ENCODE measurements at regions not wholly inside any gene's neighbourhood (a gene's known extent, or its start where the extent isn't known, plus 50 kb on each side); places are given as distances from the start of the nearest gene placed in this dataset.

DNA sequence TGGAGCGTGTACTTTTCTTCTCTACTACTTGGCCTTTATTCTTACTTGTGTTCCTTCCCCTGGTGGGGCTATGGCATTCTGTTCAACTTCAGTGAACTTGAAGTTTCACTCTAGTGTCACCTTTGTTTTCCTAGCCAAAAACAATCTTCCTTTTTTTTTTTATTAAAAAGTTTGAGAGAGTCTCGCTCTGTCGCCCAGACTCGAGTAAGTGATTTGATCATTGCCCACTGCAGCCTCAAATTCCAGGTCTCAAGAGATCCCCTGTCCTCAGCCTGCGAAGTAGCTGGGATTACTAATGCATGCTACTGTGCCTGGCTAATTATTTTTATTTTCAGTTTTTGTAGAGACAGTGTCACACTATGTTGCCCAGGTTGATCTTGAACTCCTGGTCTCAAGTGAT is 124.8 kb downstream of the SST start (continued):
- TF ChIP-seq, protein P1, sequence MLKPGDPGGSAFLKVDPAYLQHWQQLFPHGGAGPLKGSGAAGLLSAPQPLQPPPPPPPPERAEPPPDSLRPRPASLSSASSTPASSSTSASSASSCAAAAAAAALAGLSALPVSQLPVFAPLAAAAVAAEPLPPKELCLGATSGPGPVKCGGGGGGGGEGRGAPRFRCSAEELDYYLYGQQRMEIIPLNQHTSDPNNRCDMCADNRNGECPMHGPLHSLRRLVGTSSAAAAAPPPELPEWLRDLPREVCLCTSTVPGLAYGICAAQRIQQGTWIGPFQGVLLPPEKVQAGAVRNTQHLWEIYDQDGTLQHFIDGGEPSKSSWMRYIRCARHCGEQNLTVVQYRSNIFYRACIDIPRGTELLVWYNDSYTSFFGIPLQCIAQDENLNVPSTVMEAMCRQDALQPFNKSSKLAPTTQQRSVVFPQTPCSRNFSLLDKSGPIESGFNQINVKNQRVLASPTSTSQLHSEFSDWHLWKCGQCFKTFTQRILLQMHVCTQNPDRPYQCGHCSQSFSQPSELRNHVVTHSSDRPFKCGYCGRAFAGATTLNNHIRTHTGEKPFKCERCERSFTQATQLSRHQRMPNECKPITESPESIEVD (tag by site-specific recombination; IDR thresholded peaks at IDR 0.05), result no peak
- TF ChIP-seq ZNF138 (tag by site-specific recombination; IDR thresholded peaks at IDR 0.05; ENCODE audit: borderline replicate concordance) (no peak), ZNF777 (tag by site-specific recombination; IDR thresholded peaks at IDR 0.05; ENCODE audit: borderline replicate concordance) (no peak), ZNF37A (tag by site-specific recombination; IDR thresholded peaks at IDR 0.05) (no peak), ZNF174 (tag by site-specific recombination; IDR thresholded peaks at IDR 0.05) (no peak), WT1 (tag by site-specific recombination; IDR thresholded peaks at IDR 0.05) (no peak)
- TF ChIP-seq, protein P2, sequence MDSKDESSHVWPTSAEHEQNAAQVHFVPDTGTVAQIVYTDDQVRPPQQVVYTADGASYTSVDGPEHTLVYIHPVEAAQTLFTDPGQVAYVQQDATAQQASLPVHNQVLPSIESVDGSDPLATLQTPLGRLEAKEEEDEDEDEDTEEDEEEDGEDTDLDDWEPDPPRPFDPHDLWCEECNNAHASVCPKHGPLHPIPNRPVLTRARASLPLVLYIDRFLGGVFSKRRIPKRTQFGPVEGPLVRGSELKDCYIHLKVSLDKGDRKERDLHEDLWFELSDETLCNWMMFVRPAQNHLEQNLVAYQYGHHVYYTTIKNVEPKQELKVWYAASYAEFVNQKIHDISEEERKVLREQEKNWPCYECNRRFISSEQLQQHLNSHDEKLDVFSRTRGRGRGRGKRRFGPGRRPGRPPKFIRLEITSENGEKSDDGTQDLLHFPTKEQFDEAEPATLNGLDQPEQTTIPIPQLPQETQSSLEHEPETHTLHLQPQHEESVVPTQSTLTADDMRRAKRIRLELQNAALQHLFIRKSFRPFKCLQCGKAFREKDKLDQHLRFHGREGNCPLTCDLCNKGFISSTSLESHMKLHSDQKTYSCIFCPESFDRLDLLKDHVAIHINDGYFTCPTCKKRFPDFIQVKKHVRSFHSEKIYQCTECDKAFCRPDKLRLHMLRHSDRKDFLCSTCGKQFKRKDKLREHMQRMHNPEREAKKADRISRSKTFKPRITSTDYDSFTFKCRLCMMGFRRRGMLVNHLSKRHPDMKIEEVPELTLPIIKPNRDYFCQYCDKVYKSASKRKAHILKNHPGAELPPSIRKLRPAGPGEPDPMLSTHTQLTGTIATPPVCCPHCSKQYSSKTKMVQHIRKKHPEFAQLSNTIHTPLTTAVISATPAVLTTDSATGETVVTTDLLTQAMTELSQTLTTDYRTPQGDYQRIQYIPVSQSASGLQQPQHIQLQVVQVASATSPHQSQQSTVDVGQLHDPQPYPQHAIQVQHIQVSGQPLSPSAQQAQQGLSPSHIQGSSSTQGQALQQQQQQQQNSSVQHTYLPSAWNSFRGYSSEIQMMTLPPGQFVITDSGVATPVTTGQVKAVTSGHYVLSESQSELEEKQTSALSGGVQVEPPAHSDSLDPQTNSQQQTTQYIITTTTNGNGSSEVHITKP (tag by site-specific recombination; IDR thresholded peaks at IDR 0.05), result no peak

DNA sequence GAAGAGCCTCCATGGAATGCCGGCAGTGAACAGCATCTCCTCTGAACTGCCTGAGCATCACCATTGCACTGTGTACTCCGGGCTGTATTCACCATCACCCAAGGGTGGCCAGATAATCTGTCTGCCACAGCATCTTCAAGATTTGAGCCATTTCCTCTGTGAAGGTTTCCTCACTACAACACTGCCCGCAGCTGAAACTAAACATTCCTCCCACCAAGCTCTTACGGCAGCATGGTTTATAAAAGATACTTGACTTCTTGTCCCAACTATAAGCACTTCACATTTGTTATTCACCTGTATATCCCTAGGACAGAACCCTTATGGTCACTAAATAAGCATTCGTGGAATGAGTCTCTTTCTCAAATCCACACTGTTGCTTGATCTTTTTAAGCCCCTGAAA is 125.9 kb downstream of the SST start:
- no peak for TF ChIP-seq ZNF529 (tag by site-specific recombination; IDR thresholded peaks at IDR 0.05; ENCODE audit: insufficient replicate concordance)
- no peak for TF ChIP-seq GLI2 (tag by site-specific recombination; IDR thresholded peaks at IDR 0.05; ENCODE audit: borderline replicate concordance, low read depth)
- no peak for TF ChIP-seq BCL11A (tag by site-specific recombination; IDR thresholded peaks at IDR 0.05; ENCODE audit: low read depth)
- TF ChIP-seq, protein P3, sequence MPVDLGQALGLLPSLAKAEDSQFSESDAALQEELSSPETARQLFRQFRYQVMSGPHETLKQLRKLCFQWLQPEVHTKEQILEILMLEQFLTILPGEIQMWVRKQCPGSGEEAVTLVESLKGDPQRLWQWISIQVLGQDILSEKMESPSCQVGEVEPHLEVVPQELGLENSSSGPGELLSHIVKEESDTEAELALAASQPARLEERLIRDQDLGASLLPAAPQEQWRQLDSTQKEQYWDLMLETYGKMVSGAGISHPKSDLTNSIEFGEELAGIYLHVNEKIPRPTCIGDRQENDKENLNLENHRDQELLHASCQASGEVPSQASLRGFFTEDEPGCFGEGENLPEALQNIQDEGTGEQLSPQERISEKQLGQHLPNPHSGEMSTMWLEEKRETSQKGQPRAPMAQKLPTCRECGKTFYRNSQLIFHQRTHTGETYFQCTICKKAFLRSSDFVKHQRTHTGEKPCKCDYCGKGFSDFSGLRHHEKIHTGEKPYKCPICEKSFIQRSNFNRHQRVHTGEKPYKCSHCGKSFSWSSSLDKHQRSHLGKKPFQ (tag by site-specific recombination; IDR thresholded peaks at IDR 0.05), result no peak
- TF ChIP-seq ZNF19 (tag by site-specific recombination; IDR thresholded peaks at IDR 0.05; ENCODE audit: low read depth), result no peak
- TF ChIP-seq ZNF416 (tag by site-specific recombination; IDR thresholded peaks at IDR 0.05), result no peak
- no peak for TF ChIP-seq ZNF785 (tag by site-specific recombination; IDR thresholded peaks at IDR 0.05)
- TF ChIP-seq, protein P4, sequence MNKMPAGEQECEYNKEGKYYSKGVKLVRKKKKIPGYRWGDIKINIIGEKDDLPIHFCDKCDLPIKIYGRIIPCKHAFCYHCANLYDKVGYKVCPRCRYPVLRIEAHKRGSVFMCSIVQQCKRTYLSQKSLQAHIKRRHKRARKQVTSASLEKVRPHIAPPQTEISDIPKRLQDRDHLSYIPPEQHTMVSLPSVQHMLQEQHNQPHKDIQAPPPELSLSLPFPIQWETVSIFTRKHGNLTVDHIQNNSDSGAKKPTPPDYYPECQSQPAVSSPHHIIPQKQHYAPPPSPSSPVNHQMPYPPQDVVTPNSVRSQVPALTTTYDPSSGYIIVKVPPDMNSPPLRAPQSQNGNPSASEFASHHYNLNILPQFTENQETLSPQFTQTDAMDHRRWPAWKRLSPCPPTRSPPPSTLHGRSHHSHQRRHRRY (tag by site-specific recombination; IDR thresholded peaks at IDR 0.05), result no peak
- no peak for TF ChIP-seq ZNF433 (tag by site-specific recombination; IDR thresholded peaks at IDR 0.05; ENCODE audit: low read depth)
- TF ChIP-seq ZNF837 (tag by site-specific recombination; IDR thresholded peaks at IDR 0.05), result no peak
- TF ChIP-seq ZNF248 (tag by site-specific recombination; IDR thresholded peaks at IDR 0.05), result no peak
- TF ChIP-seq ZBTB7A (tag by site-specific recombination; IDR thresholded peaks at IDR 0.05; ENCODE audit: low read depth), result no peak
- TF ChIP-seq ZNF404 (tag by site-specific recombination; IDR thresholded peaks at IDR 0.05), result no peak
- no peak for TF ChIP-seq ZNF146 (tag by site-specific recombination; IDR thresholded peaks at IDR 0.05)
- TF ChIP-seq ZNF223 (tag by site-specific recombination; IDR thresholded peaks at IDR 0.05), result no peak
- no peak for TF ChIP-seq ZNF830 (tag by site-specific recombination; IDR thresholded peaks at IDR 0.05; ENCODE audit: low read depth)
- TF ChIP-seq ZNF341 (tag by site-specific recombination; IDR thresholded peaks at IDR 0.05; ENCODE audit: low read depth), result no peak
- H3K27ac ChIP-seq (ENCODE audit: extremely low read depth, low read depth, low read length), result no peak overlapping the region
- ChIA-PET CTCF (interaction anchor here (0.6 kb wide), 1 partner anchor 12 kb away, joined by 3 read pairs; no protein-coding TSS in a partner anchor), POLR2A (no interaction called here)
- H3K4me1 ChIP-seq (ENCODE audit: control insufficient read depth, insufficient read depth, low read length), result no peaks in the 10 kb centered on the region
- no peak overlapping the region for H3K4me3 ChIP-seq (ENCODE audit: low read depth, low read length)
- H3K9me3 ChIP-seq (ENCODE audit: control insufficient read depth, insufficient read depth, low read depth, low read length), result no peaks in the 10 kb centered on the region
- no peaks in the 10 kb centered on the region for H3K36me3 ChIP-seq (ENCODE audit: control insufficient read depth in 2 of 2, insufficient read depth in 1 of 2, low read length in 2 of 2)

All from HEK293 (cell line).